ENCODE measurements at regions not wholly inside any gene's neighbourhood (a gene's known extent, or its start where the extent isn't known, plus 50 kb on each side); places are given as distances from the start of the nearest gene placed in this dataset.

DNA sequence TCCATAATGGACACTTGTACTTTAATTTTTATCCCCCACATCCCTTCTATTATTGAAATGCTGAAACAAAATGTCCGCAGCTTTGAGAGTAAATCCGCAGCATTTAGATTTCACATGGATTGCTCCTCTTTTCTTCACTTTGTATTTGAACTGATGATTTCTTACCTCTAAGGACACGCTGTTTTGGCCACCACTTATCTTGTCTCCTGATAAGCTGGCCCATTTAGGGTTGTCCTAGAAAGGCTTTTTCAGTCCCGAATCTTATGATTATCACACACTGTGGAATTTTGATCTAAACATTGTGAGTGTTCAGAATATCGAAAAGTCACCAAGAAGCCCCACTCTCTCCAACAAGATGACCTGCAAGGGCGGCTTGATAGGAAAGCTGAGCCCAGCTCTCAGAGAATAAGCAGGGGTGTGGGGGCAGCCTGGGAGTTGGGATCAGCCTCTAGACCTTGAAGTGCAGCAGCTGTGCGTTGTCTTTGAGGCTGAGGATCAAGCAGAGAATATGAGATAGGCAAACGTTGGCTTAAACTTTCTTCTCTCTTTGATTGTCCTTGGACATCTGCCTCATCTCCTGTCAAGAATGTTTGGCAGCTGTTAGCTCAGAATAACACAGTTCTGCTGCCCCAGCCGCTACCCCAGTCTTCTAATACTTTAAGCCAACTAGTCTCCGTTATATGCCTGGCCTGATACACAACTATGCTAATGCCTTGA lies 399.7 kb upstream of the NR2F2 start:
- ChIA-PET CTCF (ENCODE audit: partially characterized antibody) (no interaction called here), POLR2A (ENCODE audit: partially characterized antibody) (interaction anchor here (1.1 kb wide), 1 partner anchor 20 kb away, joined by 5 read pairs; no protein-coding TSS in a partner anchor)
- Histone ChIP-seq H3K79me1 (ENCODE audit: low read depth, low read length) (no peaks in the 10 kb centered on the region), H3K4ac (replicated peaks; ENCODE audit: insufficient read length, low read depth, low read length) (no peak overlapping the region), H3K4me2 (ENCODE audit: insufficient read depth in 1 of 2, low read depth in 2 of 2, low read length in 2 of 2) (no peak overlapping the region), H3K36me3 (ENCODE audit: control insufficient read depth in 2 of 4, insufficient read depth in 4 of 4, low read length in 3 of 4) (no peaks in the 10 kb centered on the region), H3K79me2 (ENCODE audit: control insufficient read depth in 1 of 2, insufficient read depth in 2 of 2, low read length in 2 of 2) (no peaks in the 10 kb centered on the region), H4K20me1 (replicated peaks in 1 of 2; ENCODE audit: control insufficient read depth in 1 of 2, insufficient read depth in 2 of 2, low read length in 2 of 2) (no peaks in the 10 kb centered on the region), H3K18ac (ENCODE audit: extremely low read depth, low read length) (no peak overlapping the region), H3K9me3 (ENCODE audit: insufficient read depth in 2 of 2, low read depth in 1 of 2, low read length in 1 of 2) (no peaks in the 10 kb centered on the region), H3K4me3 (ENCODE audit: extremely low read depth in 1 of 4, insufficient read depth in 2 of 4, low read depth in 3 of 4, low read length in 4 of 4) (no peak overlapping the region), H3K23me2 (ENCODE audit: low read depth, low read length) (no peaks in the 10 kb centered on the region), H3K27me3 (replicated peaks in 1 of 4; ENCODE audit: control insufficient read depth in 3 of 4, extremely low read depth in 1 of 4, insufficient read depth in 3 of 4, low read length in 3 of 4) (no peaks in the 10 kb centered on the region), H4K5ac (ENCODE audit: insufficient read length, low read depth, low read length) (no peak overlapping the region), H2BK15ac (ENCODE audit: low read length) (no peak overlapping the region), H3K9ac (replicated peaks in 1 of 4; ENCODE audit: extremely low read depth in 1 of 4, low read depth in 3 of 4, low read length in 3 of 4) (no peak overlapping the region), H2BK120ac (replicated peaks; ENCODE audit: low read depth, low read length) (no peak overlapping the region), H4K91ac (replicated peaks; ENCODE audit: insufficient read length, low read length) (no peak overlapping the region), H2AFZ (ENCODE audit: low read length) (no peak overlapping the region), H2BK12ac (ENCODE audit: low read depth, low read length) (no peak overlapping the region), H3K14ac (ENCODE audit: insufficient read length) (no peak overlapping the region), H3K4me1 (replicated peaks in 1 of 4; ENCODE audit: control insufficient read depth in 3 of 4, insufficient read depth in 4 of 4, low read length in 3 of 4) (no peaks in the 10 kb centered on the region), H2AK5ac (ENCODE audit: low read depth, low read length) (no peak overlapping the region), H3K23ac (ENCODE audit: insufficient read length) (no peak overlapping the region), H2BK20ac (ENCODE audit: low read length) (no peak overlapping the region), H3K56ac (replicated peaks; ENCODE audit: insufficient read length, low read depth, low read length) (no peak overlapping the region), H2BK5ac (ENCODE audit: low read depth, low read length) (no peak overlapping the region), H4K8ac (ENCODE audit: extremely low read depth, insufficient read depth, low read length) (no peak overlapping the region), H3K27ac (ENCODE audit: low read depth, low read length) (no peak overlapping the region)
- no peak for FAIRE-seq
- 87% methylated on average over 10 of the region's 10 CpGs; no CpG with 5 or more reads in 1 of the 2 experiments for WGBS, 2 experiments (ENCODE audit: extremely low coverage in 1 of 2, insufficient coverage in 1 of 2, insufficient read length in 1 of 2, insufficient replicate concordance in 2 of 2, low coverage in 1 of 2, low lambda C conversion rate in 2 of 2, missing lambda C conversion rate in 1 of 2)
- DNase-seq (ENCODE audit: low read depth in 1 of 2, low spot score in 2 of 2) = no peak
- no peak for TF ChIP-seq ATF3 (IDR thresholded peaks at IDR 0.05; ENCODE audit: insufficient read depth, low read depth, low read length)
- no peak for TF ChIP-seq SIX5 (IDR thresholded peaks at IDR 0.05; ENCODE audit: low read depth, low read length)
- TF ChIP-seq, protein P1, sequence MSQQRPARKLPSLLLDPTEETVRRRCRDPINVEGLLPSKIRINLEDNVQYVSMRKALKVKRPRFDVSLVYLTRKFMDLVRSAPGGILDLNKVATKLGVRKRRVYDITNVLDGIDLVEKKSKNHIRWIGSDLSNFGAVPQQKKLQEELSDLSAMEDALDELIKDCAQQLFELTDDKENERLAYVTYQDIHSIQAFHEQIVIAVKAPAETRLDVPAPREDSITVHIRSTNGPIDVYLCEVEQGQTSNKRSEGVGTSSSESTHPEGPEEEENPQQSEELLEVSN (IDR thresholded peaks at IDR 0.05) = no peak
- no peak for TF ChIP-seq RBBP5 (IDR thresholded peaks at IDR 0.05; ENCODE audit: borderline replicate concordance, low read depth, low read length)
- no peak for TF ChIP-seq USF2 (IDR thresholded peaks at IDR 0.05; ENCODE audit: low read length)
- no peak for TF ChIP-seq CBX5 (IDR thresholded peaks at IDR 0.05; ENCODE audit: low read depth, low read length)
- TF ChIP-seq BCL11A (IDR thresholded peaks at IDR 0.05; ENCODE audit: low read depth in 2 of 2, low read length in 2 of 2) = no peak
- TF ChIP-seq JUND (IDR thresholded peaks at IDR 0.05; ENCODE audit: low read length) = no peak
- TF ChIP-seq TBP (IDR thresholded peaks at IDR 0.05; ENCODE audit: low read depth, low read length) = no peak
- TF ChIP-seq CEBPB (IDR thresholded peaks at IDR 0.05; ENCODE audit: low read depth, low read length) = no peak
- no peak for TF ChIP-seq TEAD4 (IDR thresholded peaks at IDR 0.05; ENCODE audit: low read depth, low read length)
- TF ChIP-seq SUZ12 (IDR thresholded peaks at IDR 0.05; ENCODE audit: low read length) = no peak

Measured in H1 (cell line).